ENCODE measurements at regions not wholly inside any gene's neighbourhood (a gene's known extent, or its start where the extent isn't known, plus 50 kb on each side); places are given as distances from the start of the nearest gene placed in this dataset.
"Not testable (repeated sequence)": the region's sequence is repeated elsewhere in the genome, so short reads cannot be mapped to it uniquely, and the experiment has no call there.

GRCh38 chr2:144903045-144903444, 383.1 kb upstream of the ZEB2 start:
- not testable (repeated sequence) for TF ChIP-seq CTCF, EP300, POLR2A (IDR thresholded peaks at IDR 0.05)

Measured in suprapubic skin (tissue), 3 donors.